NCI-H524 (cell line): ENCODE measurements at regions not wholly inside any gene's neighbourhood (a gene's known extent, or its start where the extent isn't known, plus 50 kb on each side); places are given as distances from the start of the nearest gene placed in this dataset.
"Not testable (repeated sequence)": the region's sequence is repeated elsewhere in the genome, so short reads cannot be mapped to it uniquely, and the experiment has no call there.

Source experiments
- DNase-seq, 2 experiments: peaks; one replicate each; lab custom pipeline; 2025; lab: John Stamatoyannopoulos, UW

DNA sequence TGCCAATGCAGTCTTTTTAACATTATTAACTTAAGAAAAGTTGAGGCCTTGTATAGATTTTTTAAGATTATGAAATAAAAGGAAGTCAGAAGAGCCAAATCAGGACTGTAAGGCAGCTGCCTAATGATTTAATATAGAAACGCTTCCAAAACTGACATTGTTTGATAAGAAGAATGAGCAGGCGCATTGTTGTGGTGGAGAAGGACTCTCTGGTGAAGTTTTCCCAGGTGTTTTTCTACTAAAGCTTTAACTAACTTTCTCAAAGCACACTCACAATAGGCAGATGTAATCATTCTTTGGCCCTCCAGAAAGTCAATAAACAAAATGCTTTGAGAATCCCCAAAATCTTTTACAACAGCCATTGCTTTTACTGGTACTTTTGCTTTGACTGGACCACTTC lies 288.6 kb upstream of the FIGN start:
- DNase-seq: no peak

DNA sequence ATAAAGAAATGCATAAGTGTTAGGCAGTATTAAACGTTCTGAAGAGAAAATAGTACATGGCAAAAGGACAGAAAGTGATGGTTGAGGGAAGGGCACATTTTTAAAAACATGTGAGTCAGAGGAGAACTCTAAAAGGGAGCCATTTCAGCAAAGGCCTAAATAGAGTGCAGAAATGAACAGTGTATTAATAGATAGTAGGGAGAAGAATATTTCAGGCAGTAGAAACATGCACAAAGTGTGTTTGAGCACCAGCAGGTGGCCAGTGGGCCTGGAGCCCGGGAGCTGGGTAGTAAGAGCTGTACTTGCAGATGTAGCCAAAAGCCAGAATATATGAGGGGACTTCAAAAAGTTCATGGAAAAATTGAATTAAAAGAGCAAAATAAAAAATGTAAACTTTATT lies 288.1 kb upstream of the FIGN start:
- DNase-seq: no peak

DNA sequence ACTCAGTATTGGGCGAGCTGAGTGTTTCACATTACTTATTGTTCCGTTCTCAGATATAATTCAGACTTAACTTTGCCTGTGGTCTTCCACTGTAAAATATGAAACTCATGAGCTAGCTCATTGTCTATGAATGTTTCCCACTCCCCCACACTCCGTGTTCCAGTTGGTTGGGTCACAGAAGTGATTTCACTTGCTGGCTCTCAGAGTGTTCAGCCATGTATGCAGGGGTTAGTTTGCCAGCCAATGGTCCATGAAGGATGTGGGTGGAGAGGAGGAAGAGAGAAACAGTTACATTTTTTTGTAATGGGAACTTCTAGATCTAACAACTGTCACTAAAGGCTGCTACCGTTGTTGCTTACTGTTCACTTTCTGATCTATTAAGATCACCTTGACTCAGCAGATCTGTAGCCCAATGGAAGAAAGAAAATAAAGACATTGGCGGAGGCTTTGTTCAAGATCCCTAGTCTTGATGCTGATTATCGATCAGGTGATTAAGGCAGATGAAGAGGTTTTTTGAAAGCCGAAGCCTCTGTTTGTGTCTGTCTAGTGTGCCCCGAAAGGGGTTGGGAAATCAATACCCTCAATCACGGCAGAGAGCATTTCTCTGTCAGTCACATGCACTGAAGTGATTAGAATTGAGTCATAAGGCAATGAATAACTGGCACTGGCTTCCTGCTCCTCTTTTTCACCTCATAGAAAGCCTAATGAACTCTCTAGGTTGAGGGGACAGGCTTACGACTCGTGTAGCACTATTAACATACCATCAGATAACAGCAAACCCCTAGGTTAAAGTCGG lies 279.7 kb upstream of the FIGN start:
- DNase-seq: no peak

DNA sequence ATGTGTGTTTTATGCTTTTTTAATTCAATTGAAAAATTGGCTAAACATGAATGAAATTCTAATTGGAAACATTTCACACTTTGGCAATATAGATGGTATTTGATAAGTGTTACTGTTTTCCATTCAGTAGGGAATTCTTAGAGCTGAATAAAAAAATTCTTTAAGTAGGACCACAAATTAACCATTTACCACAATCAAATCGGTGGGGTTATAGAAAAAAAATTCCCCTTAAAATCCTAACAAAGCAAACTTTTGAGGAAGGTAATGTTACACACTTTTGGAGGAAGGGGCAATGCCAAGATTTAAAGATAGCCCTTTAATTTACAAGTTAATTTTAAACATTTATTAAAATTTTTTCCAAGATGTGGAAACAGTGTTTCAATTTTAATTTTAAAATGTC lies 279.0 kb upstream of the FIGN start:
- no peak for DNase-seq

DNA sequence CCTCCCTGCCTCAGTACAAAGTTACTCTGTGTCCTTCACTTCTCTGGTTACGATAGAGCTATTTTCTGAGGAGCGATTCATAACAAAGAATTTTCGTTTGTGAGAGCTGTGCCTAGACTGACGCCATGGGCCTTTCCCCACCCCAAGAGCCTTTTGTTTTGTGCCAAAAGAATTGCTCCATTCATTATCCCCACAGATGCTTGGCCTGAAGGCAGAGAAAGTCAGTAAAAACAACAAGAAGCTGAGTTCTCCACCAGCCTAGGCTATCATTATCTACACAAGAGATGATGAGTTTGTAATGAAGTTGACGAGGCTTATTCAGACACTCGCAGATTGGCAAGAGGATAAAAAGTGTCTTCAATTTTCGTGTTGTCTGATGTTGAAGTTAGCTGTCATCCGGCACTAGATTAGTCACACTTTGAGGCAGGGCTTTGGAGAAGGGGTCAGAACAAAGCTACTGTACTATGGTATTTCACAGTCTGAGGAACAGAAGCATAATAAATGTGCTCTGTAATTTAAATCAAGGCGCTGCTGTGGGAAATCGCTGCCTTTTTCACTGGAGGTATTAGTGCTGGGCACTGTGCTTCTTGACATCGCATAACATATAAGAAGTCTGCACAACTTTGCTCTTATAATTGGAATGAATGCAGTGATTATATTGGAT lies 278.4 kb upstream of the FIGN start:
- DNase-seq: no peak

DNA sequence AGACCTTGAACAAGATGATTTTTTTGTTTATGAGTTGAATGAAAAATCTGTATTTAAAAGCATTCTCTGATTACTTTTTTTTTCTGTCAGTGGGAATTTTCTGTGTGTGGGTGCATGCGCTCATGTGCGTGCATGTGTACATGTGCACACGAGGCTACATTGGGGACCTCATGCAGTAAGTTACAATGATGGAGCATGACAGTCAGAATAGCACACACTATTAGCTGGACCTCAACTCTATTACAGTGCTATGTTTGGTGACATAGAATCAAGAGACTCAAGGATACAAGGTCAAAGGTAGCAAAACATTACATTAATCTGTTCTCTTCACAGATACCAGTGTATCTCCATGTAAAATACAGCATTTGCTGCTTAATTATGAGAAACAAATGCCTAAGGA lies 276.8 kb upstream of the FIGN start:
- DNase-seq: no peak

DNA sequence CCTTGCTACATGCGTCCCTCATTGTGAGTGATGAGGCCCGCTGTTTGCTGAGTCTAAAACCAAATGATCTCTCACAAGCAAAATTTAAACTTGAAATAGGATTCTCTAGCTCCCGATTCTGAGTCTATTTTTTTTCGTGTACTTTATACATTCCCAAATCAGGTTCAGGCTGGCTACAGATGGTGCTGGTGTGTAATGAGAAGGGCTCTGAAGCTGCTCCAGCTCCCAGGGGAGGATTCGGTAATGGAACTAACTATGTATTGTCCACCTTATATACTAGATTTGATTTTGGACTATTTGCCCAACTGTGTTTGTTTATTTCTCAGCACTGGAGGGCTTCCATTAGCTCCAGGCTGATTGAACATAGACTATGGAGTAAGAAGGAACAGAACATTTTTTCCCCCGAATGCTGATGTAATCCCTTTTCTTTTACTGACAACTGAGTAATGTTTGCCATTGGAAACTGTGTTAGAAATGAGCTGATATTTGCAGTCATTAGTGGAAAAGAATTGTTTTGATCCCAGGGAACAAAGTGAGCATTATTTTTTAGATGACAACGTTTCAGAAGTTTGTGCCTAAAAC lies 274.0 kb upstream of the FIGN start:
- DNase-seq: peak; percentile 64 to 88

GRCh38 chr2:164008752-164009151 lies 272.9 kb upstream of the FIGN start:
- DNase-seq: no peak

DNA sequence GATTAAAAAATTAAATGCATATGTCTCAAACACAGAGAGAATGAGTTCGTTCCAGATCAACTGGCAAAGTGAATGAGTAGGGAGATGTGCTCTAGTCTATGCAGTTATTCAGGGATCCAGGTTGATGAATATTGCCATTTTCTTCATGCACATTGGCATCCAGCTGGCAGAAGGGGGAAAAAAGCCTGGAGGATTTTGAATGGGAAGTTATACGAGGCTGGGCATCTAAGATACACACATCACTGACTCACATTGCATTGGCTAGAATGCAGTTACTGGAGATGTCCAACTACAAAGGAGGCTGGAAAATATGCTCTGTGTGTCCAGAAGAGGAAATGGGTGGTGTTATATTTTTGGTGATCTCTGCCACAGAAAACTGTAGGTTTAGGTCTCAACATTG lies 270.9 kb upstream of the FIGN start:
- DNase-seq: no peak

GRCh38 chr2:164000176-164000575 lies 264.4 kb upstream of the FIGN start:
- no peak for DNase-seq

- DNase-seq: no peak
These were observed 261.7 kb upstream of the FIGN start for GRCh38 chr2:163997466-163997865.

GRCh38 chr2:163990541-163990940 lies 254.7 kb upstream of the FIGN start:
- DNase-seq: no peak

GRCh38 chr2:163990101-163990500 lies 254.3 kb upstream of the FIGN start:
- DNase-seq: no peak

- DNase-seq: no peak
These were observed 251.6 kb upstream of the FIGN start for GRCh38 chr2:163987175-163987940.

- no peak for DNase-seq
These were observed 249.2 kb upstream of the FIGN start for GRCh38 chr2:163984986-163985385.

GRCh38 chr2:163983911-163984310 lies 248.1 kb upstream of the FIGN start:
- no peak for DNase-seq

DNA sequence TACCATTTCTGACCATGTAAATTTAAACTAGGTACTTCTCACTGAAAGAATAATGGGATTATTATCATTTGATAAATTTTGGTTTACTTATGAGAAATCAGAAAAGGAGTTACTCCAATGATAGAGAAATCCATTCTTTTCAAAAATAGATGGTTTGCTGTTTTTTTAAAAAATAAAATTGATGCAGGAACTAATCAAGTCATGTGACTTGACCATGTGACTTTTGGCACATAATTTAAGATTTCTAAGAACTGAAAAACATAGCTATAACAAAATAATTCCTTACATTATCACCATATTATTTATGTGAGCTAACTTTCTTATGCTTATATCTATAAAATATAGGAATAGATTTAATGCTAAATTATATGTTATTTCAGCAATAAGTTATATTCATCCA lies 247.1 kb upstream of the FIGN start:
- DNase-seq: no peak

DNA sequence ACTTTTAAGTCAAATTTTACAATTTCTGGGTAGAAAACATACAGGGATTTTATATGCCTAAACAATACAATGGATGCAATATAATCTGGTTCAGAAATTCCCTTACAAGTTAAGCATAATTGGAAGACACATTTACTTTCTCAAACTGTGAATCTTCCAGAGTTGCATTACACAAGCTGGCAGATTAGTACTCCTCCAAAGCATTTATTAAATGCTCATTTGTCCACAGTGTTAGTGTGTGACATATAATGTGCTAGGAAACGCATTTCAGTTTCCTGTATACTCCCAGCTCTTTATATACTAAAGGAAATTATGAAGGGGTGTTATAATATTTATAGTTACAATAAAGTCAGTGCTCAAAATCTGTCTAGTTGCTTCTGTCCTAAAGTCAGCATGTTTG lies 239.0 kb upstream of the FIGN start:
- no peak for DNase-seq

- no peak for DNase-seq
These were observed 234.4 kb upstream of the FIGN start for GRCh38 chr2:163970058-163970813.

DNA sequence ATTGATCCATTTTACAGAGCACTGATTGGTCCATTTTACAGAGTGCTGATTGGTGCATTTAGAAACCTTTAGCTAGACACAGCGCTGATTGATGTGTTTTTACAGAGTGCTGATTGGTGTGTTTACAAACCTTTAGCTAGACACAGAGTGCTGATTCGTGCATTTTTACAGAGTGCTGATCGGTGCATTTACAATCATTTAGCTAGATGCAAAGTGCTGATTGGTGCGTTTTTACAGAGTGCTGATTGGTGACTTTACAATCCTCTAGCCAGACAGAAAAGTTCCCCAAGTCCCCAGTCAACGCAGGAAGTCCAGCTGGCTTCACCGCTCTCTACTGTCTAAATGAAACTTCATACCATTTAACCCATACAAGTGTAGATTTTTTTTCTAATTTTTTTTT lies 228.5 kb upstream of the FIGN start:
- DNase-seq: not testable (repeated sequence)

- no peak for DNase-seq
These were observed 217.6 kb upstream of the FIGN start for GRCh38 chr2:163953390-163953907.

DNA sequence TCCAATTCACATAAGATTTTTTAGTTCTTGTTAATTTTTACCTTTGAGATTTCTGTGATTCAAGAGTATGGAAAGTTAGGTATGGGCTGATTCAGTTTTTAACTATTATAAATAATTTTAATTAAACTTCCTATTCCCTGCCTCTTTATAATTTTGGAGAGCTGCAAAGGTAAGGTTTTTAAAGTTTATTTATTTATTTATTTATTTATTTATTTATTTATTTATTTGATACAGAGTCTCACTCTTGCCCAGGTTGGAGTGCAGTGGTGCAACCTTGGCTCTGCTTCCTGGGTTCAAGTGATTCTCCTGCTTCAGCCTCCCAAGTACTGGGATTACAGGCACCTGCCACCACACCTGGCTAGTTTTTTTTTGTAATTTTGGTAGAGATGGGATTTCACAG lies 215.5 kb upstream of the FIGN start:
- DNase-seq: no peak
